DMS114 treated with DMSO at 0.1 percent for 48 hours (cell line): ENCODE measurements at regions not wholly inside any gene's neighbourhood (a gene's known extent, or its start where the extent isn't known, plus 50 kb on each side); places are given as distances from the start of the nearest gene placed in this dataset.
A peak's percentile ranks its signal among the peaks of the same experiment; 100 is the strongest.

ENCODE experiments used
- DNase-seq: peaks from one replicate; lab custom pipeline; 2025; ENCODE audit not compliant: unreplicated experiment; lab: John Stamatoyannopoulos, UW

DNA sequence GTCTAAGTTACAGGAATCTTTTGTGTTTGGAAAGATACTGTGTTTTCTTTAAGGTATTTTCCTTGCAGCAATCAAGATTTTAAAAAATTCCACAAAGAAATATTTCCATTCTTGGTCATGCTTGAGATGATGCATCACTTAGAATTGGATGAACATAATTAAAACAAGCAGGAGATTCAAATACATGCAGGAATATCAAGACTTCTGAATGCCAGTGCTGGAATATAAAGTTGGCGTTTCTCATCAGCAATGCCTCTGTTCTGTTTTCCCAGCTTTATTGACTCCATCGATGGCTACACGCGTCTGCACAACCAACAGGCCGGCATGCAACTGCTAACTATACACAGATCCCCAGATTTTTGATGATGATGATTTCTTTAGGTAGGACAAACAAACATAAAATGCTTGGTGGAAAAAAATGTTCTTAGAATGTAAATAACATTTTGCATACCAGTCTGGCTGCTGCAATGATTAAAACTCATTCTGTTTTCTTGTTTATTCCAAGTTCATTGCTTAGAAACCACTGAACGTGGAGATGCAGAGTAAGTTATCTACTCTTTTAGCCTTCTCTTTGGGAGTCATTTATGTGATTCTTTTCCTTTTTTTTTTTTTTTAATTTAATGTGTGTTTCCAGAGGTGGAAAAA lies 91.3 kb upstream of the FAM171A1 start:
- no peak for DNase-seq

DNA sequence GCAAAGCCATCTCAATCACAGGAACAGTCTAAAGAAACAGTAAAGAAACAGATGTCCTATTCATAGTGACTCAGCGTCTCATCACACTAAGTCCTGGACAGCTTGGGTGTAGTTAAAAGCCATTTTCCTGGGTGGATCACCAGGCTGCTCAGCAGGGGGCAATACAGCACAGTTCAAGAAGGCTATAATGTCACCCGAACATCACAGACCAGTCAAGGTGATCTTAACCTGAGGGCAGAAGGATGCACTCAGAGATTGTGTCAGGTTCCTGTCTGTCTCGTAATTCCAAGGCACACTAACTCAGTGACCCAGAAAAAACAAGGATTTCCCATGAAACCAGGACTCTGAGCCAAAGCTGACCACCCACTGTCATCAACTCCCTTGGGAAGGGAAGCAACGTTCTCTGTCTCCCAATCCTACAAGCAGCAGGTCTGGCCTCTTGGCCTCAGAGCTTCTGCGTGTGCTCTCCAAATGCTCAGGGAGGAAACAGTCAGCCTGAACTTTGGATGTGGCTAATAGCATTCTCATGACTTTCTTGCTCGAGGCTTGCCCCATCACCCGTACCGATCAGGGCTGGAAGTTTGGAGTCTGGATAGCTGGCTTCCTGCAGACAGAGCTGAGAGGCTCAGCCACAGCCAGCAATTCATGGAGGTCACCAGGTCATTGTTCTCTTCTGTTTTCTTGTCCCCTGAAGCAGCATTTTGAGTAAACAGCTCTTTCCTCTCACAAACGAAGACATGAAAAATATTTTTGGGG lies 90.4 kb upstream of the FAM171A1 start:
- DNase-seq: no peak

DNA sequence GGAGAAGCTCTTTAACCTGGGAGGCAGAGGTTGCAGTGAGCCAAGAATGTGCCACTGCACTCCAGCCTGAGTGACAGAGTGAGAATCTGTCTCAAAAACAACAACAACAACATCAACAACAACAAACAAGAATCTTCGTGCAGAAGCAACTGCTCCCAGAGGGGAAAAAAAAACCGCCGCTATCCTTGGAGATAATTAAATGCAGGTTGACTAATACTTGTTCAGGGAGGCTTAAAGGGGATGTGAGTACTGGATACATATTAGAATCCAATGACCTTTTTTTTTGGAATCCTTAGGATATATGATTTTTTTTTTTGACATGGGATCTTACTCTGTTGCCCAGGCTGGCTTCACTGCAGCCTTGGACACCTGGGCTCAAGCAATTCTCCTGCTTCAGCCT lies 89.6 kb upstream of the FAM171A1 start:
- no peak for DNase-seq

DNA sequence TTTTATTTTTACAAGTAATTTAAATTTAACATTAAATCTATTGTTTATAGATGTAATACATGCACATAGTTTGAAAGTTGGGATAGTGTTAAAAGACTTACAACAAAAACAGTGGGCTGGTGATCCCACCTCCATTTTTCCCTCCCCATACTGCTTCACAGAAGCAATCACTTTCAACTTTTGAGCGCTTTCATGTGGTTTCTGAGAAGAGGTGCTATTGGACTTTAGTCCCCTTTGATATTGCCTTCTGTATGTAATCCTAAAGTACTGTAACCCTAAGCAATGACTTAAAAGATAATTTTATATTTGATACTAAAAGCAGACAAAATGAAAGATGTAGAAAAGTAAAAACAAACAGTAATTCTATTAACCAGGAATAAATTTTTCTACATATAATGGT lies 88.1 kb upstream of the FAM171A1 start:
- no peak for DNase-seq

DNA sequence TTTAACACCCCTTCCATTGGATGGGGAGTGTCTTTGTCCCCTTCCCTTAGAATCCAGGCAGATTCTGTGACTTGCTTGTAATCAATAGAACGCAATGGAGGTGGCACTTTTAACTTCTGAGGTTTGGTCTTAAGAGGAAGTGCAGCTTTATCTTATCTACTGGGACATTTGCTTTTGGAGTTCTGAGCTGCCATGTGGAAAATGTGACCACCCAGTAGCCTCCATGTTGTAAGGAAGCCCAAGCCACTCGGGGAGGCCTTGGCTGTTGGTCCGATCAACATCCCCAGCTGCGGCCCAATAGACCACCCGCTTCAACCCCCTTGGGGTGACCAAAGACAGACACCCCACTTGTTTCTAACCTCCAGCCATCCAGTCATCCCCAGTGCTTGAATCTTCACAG lies 86.3 kb upstream of the FAM171A1 start:
- DNase-seq: no peak

DNA sequence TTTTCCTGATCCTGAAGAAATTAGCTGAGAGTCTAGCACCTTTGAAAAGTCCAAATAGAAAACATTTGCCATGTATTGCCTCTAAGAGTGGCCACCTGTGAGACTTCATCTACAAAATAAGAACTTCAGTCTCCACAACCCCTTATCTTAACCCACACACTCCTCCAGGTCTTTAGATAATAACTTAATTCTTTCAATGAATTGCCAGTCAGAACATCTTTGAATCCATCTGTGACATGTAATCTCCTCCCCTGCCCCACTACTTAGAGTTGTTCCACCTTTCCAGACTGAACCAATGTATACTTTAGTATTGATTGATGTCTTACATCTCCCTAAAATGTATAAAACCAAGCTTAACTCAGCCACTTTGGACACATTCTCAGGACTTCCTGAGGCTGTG lies 84.4 kb upstream of the FAM171A1 start:
- no peak for DNase-seq

DNA sequence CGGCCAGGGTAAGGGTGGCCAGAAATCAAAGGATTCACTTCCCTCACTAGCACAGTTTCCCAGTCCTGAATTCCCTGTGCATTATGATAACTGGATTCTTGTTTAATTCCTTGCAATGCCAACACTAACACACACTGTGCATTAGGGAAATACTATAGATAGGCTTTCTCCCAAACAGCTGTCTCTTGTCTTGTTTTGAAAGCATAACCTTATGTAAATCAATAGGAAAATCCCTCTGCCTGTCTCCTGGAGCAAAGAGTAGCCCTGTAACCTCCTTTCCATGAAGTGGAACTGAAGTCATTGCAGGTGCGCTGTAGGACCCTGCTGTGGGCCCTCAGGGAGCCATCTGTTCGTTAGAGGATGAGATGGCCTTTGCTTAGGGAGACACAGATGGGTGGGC lies 82.8 kb upstream of the FAM171A1 start:
- no peak for DNase-seq

DNA sequence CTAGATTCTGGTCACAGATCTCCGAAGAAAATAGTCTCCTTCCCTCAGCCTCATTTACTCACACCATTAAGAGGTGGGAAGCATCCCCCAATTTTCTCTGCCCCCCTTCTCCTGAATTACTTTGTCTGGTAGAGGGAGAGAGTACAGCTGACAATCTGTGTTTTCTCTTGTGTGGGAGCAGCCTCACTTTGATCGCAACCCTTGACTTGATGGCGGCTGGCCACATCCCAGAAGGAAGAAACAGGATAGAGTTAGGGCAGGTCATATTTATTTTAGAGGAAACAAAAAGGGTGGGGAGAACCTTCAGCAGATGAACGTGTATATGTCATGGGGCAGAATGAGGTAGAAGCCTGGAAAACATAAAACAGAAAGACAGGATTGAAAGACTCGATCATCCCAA lies 82.4 kb upstream of the FAM171A1 start:
- DNase-seq: no peak

DNA sequence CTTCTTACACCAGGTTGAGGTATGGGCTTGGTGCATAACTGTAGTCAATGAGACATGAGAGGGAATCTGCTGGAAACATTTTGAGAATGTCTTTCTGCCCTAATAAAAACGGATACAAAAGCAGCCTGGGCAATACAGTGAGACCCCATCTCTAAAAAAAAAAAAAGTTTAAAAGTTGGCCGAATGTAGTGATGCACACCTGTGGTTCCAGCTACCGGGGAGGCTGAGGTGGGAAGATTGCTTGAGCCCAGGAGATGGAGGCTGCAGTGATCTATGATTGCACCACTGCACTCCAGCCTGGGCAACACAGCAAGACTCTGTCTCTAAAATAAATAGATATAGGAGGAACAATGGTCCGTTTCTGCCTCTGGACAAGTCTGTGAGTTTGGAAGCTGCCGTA lies 81.5 kb upstream of the FAM171A1 start:
- no peak for DNase-seq

DNA sequence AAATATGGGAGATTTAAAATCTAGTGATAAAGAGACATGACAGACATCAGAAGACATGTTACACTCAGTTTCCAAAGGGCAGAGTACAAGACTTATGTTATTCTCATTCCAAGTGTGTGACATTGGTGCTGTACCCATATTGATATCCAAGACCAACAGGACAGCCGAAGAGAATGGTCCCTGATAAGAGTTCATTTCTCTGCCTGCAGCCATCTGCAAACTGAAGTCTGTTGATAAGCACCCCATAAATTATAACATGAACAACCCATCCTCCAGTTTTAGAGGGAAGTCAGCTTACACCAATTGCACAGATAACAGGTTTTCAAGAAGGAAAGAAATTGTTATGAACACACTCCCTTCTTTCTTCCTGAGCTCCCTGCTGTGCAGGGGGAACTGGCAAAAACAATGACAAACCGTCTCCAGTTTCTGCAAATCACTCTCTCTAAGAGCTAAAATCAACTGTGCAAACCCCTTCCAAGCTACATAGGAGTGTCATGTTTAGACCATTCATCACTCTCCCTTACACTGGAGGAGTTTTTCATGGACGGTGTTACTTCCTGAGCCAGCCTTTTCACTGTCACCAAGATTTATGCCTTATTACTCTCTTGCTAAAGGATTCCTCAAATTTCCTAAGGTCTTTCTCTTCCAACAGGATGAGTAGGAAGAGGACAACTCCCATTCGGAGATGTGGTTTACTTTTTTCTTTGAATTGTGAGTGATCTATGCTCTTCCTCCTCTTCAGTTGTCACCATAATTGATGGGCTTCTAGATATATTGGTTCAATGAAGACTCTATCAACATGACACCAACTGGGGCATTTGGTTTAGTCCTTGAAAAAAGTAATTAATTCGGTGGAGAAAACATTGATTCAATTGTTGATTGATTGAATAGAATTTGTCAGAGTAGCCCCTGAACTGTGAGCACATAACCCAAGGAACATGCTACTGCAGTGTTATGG lies 80.3 kb upstream of the FAM171A1 start:
- DNase-seq: no peak

DNA sequence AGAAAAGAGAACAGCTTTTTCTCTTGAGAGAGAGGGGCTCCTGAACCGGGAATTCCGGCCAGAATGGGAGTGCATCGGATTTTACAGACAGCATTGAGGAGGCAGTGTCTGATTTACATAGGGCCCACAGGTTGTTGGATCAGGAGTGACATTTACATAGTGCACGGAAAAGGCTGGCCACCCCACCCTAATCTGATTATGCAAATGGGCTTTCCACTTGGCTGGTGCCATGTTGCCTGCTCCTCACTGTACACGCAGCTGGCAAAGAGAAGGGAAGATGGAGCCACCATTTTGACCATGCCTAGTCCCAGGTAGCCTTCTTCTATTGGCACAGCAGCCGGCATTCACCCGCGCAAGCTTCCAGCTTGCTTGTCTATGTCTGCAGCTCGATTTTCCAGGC lies 77.5 kb upstream of the FAM171A1 start:
- no peak for DNase-seq

DNA sequence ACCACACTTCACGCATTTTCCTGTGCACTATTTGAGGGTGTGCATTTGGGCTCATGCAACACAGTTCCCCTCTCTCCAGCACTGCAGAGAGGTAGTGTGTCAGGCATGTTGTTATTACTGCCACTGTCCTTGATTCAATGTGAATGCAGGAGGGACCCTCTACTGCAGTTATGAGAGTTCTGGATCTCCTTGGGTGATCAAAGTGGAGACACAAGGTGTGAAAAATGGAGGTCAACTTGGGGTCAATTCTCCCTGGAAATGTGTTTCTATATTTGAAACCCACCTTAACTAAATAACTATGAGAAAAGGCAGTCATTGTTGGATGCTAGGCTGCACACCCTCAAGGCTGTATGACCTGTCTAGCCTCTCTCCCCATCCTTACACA lies 73.9 kb upstream of the FAM171A1 start:
- DNase-seq: no peak

DNA sequence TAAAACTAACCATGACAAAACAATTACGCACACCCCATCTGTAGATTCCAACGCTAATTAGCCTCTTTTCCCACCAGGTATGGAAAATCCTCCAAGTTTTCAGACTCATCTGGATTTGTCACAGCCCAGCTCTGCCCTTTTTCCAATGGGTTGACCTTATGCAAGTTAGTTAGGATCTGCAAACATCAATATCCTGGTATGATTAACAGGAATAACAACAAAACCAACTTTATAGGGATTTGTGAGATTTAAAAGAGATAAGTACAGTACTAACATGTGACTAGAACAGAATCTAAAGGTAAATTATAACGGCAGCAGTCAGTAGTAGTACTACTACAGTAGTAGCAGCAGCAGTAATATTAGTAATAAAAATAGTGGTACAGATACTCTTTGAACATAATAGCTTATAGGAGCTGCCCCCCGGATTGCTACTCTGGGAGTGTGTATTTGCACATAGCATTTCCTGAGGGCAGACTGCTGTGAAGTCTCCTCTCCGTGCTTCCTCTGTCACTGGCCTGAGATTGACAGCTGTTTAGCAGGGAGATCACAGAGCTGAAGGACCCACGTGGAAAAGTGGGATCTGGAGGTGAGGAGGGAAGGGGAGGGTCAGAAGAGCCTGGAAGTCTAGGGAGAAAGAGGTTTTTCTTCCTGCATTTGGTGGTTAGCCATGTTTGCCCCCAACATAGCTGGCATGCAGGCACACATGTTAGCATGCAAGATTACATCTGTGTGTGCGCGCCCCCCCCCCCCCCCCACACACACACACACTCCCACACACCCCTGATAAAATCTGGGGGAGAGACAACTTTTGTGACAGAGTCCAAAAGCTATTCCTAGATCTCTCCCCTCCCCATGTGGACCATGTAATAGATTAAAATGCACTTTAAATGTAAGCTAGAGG lies 73.3 kb upstream of the FAM171A1 start:
- no peak for DNase-seq

DNA sequence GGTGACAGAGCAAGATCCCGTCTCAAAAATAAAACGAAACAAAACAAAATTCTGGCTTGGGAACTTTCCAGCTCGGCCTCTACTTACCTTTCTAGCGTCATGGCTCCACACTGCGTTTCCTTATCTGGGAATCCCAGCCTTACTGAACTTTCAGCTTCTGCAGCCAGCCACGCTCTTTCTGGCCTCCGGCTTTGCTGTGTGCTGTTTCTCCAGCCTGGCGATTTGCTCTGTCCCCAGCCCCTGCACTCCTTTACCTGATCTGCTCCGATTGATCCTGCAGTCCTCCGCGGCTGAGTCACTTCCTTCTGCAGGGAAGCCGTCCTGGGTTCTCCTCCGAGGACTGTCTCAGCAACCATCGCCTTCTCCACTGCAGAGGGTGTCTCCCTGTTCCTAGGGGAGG lies 71.0 kb upstream of the FAM171A1 start:
- DNase-seq: no peak

DNA sequence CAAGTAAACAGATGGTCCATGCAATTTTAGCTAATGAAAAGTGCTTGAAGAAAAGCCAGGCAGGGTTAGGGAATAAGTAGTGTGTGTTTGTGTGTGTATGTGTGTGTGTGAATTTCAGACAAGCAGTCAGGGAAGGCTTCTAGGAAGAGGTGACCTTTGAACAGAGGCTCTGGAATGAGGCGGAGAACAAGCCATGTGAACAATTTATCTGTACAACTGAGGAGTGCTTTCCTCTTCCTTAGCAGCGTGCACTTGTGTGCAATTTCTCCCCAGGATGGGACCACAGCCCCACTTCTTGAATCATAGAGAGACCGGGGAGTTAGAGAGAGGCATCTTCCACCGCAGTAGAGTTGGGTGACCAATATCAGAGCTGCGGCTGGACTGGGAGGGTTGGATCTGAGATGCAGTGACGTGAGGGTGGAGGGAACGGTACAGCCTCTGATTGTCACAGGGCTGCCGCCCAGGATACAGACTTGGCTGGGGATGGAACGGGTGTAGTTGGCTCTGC lies 69.2 kb upstream of the FAM171A1 start:
- DNase-seq: no peak

DNA sequence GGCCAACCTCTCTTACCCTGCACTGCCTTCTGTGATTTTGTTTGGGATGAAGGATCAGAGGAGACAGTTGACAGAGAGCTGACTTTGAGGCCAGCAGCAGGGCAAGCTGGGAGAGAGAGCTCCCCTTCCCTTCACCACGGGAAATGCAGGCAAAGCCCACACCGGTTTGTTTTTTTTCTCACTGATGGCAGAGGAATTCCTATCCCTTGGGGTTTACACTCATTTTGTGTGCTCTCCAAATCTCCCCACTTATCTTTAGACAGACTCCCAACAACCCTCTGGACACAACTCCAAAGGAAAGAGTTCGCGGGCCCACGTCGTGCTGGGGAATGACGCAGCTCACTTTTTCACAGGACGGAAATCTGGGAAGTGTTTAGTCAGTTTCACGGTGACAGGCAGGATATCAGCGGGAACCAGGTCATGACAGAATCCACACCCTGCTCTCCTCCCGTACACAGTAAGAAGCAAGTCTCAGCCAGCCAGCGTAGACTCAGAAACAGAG lies 68.3 kb upstream of the FAM171A1 start:
- DNase-seq: no peak

DNA sequence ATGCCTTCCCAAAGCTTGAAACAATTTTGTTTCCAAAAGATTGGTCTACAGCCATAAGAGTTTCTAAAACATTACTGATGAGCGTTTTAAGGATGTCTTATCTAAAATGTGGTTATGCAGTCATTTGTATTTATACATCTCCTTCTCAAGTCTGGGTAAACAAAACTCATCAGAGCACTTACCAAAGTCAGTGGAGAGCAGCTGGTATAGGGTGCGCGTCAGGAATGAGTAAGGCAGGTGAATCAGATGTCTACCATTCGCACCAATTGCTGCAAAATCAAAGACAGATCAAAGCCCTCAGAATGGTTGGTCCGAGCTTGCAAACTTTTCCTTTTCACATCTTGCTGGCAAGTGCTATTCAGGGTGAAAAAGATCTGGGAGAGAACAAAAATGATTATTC lies 65.6 kb upstream of the FAM171A1 start:
- no peak for DNase-seq

DNA sequence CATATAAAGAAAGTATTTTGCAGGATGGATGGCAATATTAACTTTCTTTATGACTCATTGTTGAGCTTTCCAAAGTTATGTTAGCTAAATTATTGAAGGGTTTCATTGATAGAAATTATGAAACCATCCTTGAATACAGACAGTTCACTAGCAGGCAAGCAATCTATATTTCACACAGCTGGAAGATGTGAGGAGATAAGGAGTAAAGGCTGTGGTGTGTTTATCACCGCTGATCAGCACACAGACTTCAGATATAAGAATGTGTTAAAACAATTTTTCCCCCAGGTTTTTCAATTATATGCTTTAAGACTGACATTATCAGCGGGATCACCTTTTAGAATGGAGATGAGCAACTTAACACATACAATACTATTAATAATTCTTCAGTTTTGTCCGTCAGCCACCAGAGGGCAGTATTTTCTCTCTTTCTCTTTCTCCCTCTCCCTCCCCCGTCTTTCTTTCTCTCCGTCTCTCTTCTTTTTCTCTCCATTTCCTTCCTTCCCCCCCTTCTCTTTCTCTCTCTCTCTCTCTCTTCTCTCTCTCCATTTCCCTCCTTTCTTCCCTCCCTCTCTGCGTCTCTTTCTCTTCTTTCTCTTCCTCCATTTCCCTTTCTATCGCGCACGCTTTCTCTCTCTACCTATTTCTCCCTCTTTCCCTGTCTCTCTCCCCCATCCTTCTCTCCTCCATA lies 62.9 kb upstream of the FAM171A1 start:
- DNase-seq: peak; percentile 71

DNA sequence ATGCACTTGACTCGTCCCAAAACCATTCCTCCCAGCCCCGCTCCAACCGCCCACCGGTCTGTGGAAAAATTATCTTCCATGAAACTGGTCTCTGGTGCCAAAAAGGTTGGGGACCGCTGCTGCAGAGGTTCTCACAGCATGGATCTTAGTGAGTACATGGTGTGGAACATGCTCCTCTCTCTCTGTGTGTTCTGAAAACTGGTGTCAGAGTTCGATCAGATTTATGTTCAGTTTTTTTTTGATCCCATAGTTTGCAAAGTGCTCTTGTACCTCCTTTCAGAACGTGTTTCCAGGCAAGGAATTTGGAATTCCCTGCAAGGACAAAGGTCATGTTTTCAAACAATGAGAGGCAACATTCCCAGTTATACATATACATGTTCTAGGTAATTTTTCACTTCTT lies 61.2 kb upstream of the FAM171A1 start:
- DNase-seq: no peak
